ENCODE measurements at regions not wholly inside any gene's neighbourhood (a gene's known extent, or its start where the extent isn't known, plus 50 kb on each side); places are given as distances from the start of the nearest gene placed in this dataset.
"Not testable (repeated sequence)": the region's sequence is repeated elsewhere in the genome, so short reads cannot be mapped to it uniquely, and the experiment has no call there.

- Mint-ChIP-seq H3K4me3 (no peak overlapping the region), H3K36me3 (ENCODE audit: low read depth) (no peaks in the 10 kb centered on the region), H3K4me1 (ENCODE audit: low read depth) (peaks cover 9% of the 10 kb centered on the region), H3K9me3 (no peaks in the 10 kb centered on the region), H3K27ac (no peak overlapping the region), H3K27me3 (no peaks in the 10 kb centered on the region)
- no peak for ATAC-seq (ENCODE audit: poor library complexity)
- intact Hi-C loops (cut with DNase I, micrococcal nuclease): no loop called here
- H3K27ac ChIP-seq (ENCODE audit: low read depth in 1 of 2, low read length in 2 of 2): no peak overlapping the region
- H3K36me3 ChIP-seq (ENCODE audit: insufficient read depth, low read length): no peaks in the 10 kb centered on the region
- no peak overlapping the region for H3K4me3 ChIP-seq (ENCODE audit: low read length)
- ChIA-PET CTCF (no interaction called here), POLR2A (no interaction called here)
- no peaks in the 10 kb centered on the region for H3K9me3 ChIP-seq (ENCODE audit: control insufficient read depth in 1 of 2, insufficient read depth in 1 of 2, low read length in 2 of 2)
- H3K4me1 ChIP-seq (ENCODE audit: insufficient read depth, low read length): peaks cover 6% of the 10 kb centered on the region
- TF ChIP-seq, protein P1, sequence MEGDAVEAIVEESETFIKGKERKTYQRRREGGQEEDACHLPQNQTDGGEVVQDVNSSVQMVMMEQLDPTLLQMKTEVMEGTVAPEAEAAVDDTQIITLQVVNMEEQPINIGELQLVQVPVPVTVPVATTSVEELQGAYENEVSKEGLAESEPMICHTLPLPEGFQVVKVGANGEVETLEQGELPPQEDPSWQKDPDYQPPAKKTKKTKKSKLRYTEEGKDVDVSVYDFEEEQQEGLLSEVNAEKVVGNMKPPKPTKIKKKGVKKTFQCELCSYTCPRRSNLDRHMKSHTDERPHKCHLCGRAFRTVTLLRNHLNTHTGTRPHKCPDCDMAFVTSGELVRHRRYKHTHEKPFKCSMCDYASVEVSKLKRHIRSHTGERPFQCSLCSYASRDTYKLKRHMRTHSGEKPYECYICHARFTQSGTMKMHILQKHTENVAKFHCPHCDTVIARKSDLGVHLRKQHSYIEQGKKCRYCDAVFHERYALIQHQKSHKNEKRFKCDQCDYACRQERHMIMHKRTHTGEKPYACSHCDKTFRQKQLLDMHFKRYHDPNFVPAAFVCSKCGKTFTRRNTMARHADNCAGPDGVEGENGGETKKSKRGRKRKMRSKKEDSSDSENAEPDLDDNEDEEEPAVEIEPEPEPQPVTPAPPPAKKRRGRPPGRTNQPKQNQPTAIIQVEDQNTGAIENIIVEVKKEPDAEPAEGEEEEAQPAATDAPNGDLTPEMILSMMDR (IDR thresholded peaks at IDR 0.05): no peak
- H3K27me3 ChIP-seq (ENCODE audit: control insufficient read depth in 1 of 2, insufficient read depth in 2 of 2, low read length in 2 of 2): peaks cover 0 to 7% of the 10 kb centered on the region in 2 experiments
- DNase-seq: no peak
These were observed 106.9 kb upstream of the RNU6-1 start for GRCh38 chr15:67946701-67947100.

- intact Hi-C loops (cut with DNase I, micrococcal nuclease): no loop called here
- CTCF ChIA-PET: no interaction called here
These were observed 106.7 kb upstream of the PIAS1 start for GRCh38 chr15:67947254-67948039.

GRCh38 chr15:67948215-67948614 lies 105.9 kb upstream of the PIAS1 start:
- no peak overlapping the region for H3K27ac Mint-ChIP-seq
- no peaks in the 10 kb centered on the region for H3K36me3 Mint-ChIP-seq (ENCODE audit: low read depth)
- no peak overlapping the region for H3K27ac ChIP-seq (ENCODE audit: low read depth in 1 of 2, low read length in 2 of 2)
- no peaks in the 10 kb centered on the region for H3K36me3 ChIP-seq (ENCODE audit: insufficient read depth, low read length)
- no peaks in the 10 kb centered on the region for H3K9me3 ChIP-seq (ENCODE audit: control insufficient read depth in 1 of 2, insufficient read depth in 1 of 2, low read length in 2 of 2)
- intact Hi-C loops (cut with DNase I, micrococcal nuclease): no loop called here
- H3K4me3 Mint-ChIP-seq: no peak overlapping the region
- peaks cover 0 to 7% of the 10 kb centered on the region in 2 experiments for H3K27me3 ChIP-seq (ENCODE audit: control insufficient read depth in 1 of 2, insufficient read depth in 2 of 2, low read length in 2 of 2)
- POLR2A ChIA-PET: no interaction called here
- DNase-seq (no peak), ATAC-seq (ENCODE audit: poor library complexity) (no peak)
- no peaks in the 10 kb centered on the region for H3K27me3 Mint-ChIP-seq
- TF ChIP-seq, protein P1 (IDR thresholded peaks at IDR 0.05): no peak
- H3K4me1 ChIP-seq (ENCODE audit: insufficient read depth, low read length): peaks cover 6% of the 10 kb centered on the region
- no peaks in the 10 kb centered on the region for H3K9me3 Mint-ChIP-seq
- CTCF ChIA-PET: no interaction called here
- H3K4me1 Mint-ChIP-seq (ENCODE audit: low read depth): peaks cover 9% of the 10 kb centered on the region
- H3K4me3 ChIP-seq (ENCODE audit: low read length): no peak overlapping the region

More at GRCh38 chr15:67947254-67948039, 106.7 kb upstream of the PIAS1 start:
- Mint-ChIP-seq H3K36me3 (ENCODE audit: low read depth) (no peaks in the 10 kb centered on the region), H3K4me1 (ENCODE audit: low read depth) (peaks cover 9% of the 10 kb centered on the region), H3K9me3 (no peaks in the 10 kb centered on the region), H3K4me3 (no peak overlapping the region), H3K27me3 (no peaks in the 10 kb centered on the region), H3K27ac (no peak overlapping the region)
- ATAC-seq (ENCODE audit: poor library complexity): no peak
- Histone ChIP-seq H3K9me3 (ENCODE audit: control insufficient read depth in 1 of 2, insufficient read depth in 1 of 2, low read length in 2 of 2) (no peaks in the 10 kb centered on the region), H3K4me1 (ENCODE audit: insufficient read depth, low read length) (peaks cover 6% of the 10 kb centered on the region), H3K27ac (ENCODE audit: low read depth in 1 of 2, low read length in 2 of 2) (no peak overlapping the region), H3K27me3 (ENCODE audit: control insufficient read depth in 1 of 2, insufficient read depth in 2 of 2, low read length in 2 of 2) (peaks cover 0 to 7% of the 10 kb centered on the region in 2 experiments), H3K4me3 (ENCODE audit: low read length) (no peak overlapping the region), H3K36me3 (ENCODE audit: insufficient read depth, low read length) (no peaks in the 10 kb centered on the region)
- POLR2A ChIA-PET: no interaction called here
- no peak for DNase-seq
- TF ChIP-seq, protein P1 (IDR thresholded peaks at IDR 0.05): no peak

GRCh38 chr15:67951187-67951586 lies 102.9 kb upstream of the PIAS1 start:
- H3K4me3 ChIP-seq (ENCODE audit: low read length); POLR2A ChIA-PET; CTCF ChIA-PET; H3K27ac ChIP-seq (ENCODE audit: low read depth in 1 of 2, low read length in 2 of 2); H3K36me3 ChIP-seq (ENCODE audit: insufficient read depth, low read length); H3K27me3 Mint-ChIP-seq; H3K9me3 Mint-ChIP-seq; H3K4me1 Mint-ChIP-seq (ENCODE audit: low read depth); H3K36me3 Mint-ChIP-seq (ENCODE audit: low read depth); DNase-seq; intact Hi-C loops (cut with DNase I, micrococcal nuclease); H3K4me1 ChIP-seq (ENCODE audit: insufficient read depth, low read length); H3K27ac Mint-ChIP-seq; ATAC-seq (ENCODE audit: poor library complexity); H3K4me3 Mint-ChIP-seq; H3K9me3 ChIP-seq (ENCODE audit: control insufficient read depth in 1 of 2, insufficient read depth in 1 of 2, low read length in 2 of 2); H3K27me3 ChIP-seq (ENCODE audit: control insufficient read depth in 1 of 2, insufficient read depth in 2 of 2, low read length in 2 of 2): not testable (repeated sequence)
